ENCODE measurements at regions not wholly inside any gene's neighbourhood (a gene's known extent, or its start where the extent isn't known, plus 50 kb on each side); places are given as distances from the start of the nearest gene placed in this dataset.

- H3K9ac ChIP-seq (ENCODE audit: low read depth, low read length), result no peak overlapping the region
- H2AK5ac ChIP-seq (ENCODE audit: low read depth, low read length), result no peak overlapping the region; the same call in 1 of the 2 replicates
- no peak overlapping the region for H3K4me3 ChIP-seq (ENCODE audit: insufficient read depth, low read depth, low read length)
- no peaks in the 10 kb centered on the region for H3K79me1 ChIP-seq (ENCODE audit: low read depth in 1 of 2, low read length in 2 of 2)
- H3K36me3 ChIP-seq (ENCODE audit: control insufficient read depth, insufficient read depth, low read length), result no peaks in the 10 kb centered on the region
- dilution Hi-C loops (cut with HindIII; ENCODE audit: low sequenced_read_pairs, unreplicated experiment), result no loop called here
- peak overlapping the region; percentile 34; the same call in 1 of the 2 replicates for H3K18ac ChIP-seq (ENCODE audit: low read depth, low read length)
- 0 out of 2 replicates have a peak overlapping the region, but pooled peaks have one; percentile 18 for H3K23ac ChIP-seq (ENCODE audit: low read depth, low read length)
- peak overlapping the region; percentile 52; the same call in 1 of the 2 replicates for H3K14ac ChIP-seq (replicated peaks; ENCODE audit: low read depth, low read length)
- peaks cover 12% of the 10 kb centered on the region for H3K4me1 ChIP-seq (ENCODE audit: control insufficient read depth, insufficient read depth, low read length)
- H4K20me1 ChIP-seq (ENCODE audit: insufficient read depth, low read length), result no peaks in the 10 kb centered on the region
- 0 out of 4 replicates have a peak overlapping the region, but pooled peaks of 1 of the 2 experiments have one; percentile 40 for H4K8ac ChIP-seq (ENCODE audit: low read depth in 2 of 2, low read length in 2 of 2)
- ATAC-seq (ENCODE audit: low read depth) (peak; percentile 61), DNase-seq (peak; percentile 50)
- in situ Hi-C loops (cut with MboI; ENCODE audit: low sequenced_read_pairs), result loop anchor here (25.0 kb wide), 1 partner anchor 408 kb away; the partner anchor contains the start of gene KLF4
- H2AFZ ChIP-seq (replicated peaks; ENCODE audit: low read length, poor library complexity), result peak overlapping the region; percentile 58
- H3K27ac ChIP-seq (ENCODE audit: insufficient read depth, low read length), result peak overlapping the region; percentile 69; the same call in 1 of the 2 replicates
- H3K4me2 ChIP-seq (ENCODE audit: low read depth, low read length), result peak overlapping the region; percentile 18; the same call in 1 of the 2 replicates
- intact Hi-C loops (cut with micrococcal nuclease), result loop anchor here (2.0 to 10.0 kb wide), 2 partner anchors 407 to 549 kb away; partner anchors contain the start of gene KLF4
- no peaks in the 10 kb centered on the region for H3K27me3 ChIP-seq (ENCODE audit: control insufficient read depth, insufficient read depth, low read length)
- peak overlapping the region; percentile 22; the same call in 1 of the 2 replicates for H3K4ac ChIP-seq (ENCODE audit: low read depth, low read length)
- TF ChIP-seq CHD1 (IDR thresholded peaks at IDR 0.05; ENCODE audit: low read depth, low read length) (no peak), USF2 (IDR thresholded peaks at IDR 0.05; ENCODE audit: low read depth, low read length) (no peak), MAFK (IDR thresholded peaks at IDR 0.05; ENCODE audit: low read depth, low read length) (no peak), FOS (IDR thresholded peaks at IDR 0.05; ENCODE audit: low read depth, low read length) (no peak), RFX5 (IDR thresholded peaks at IDR 0.05; ENCODE audit: low read depth, low read length) (no peak), RAD21 (IDR thresholded peaks at IDR 0.05; ENCODE audit: low read length) (no peak), POLR2A (IDR thresholded peaks at IDR 0.05; ENCODE audit: low read depth, low read length) (no peak), NFE2L2 (IDR thresholded peaks at IDR 0.05; ENCODE audit: low read depth, low read length) (no peak), BHLHE40 (IDR thresholded peaks at IDR 0.05; ENCODE audit: low read depth, low read length) (no peak), RCOR1 (IDR thresholded peaks at IDR 0.05; ENCODE audit: insufficient replicate concordance, low read length) (no peak)
- 0% methylated on average over 1 of the region's 8 CpGs; no CpG with 5 or more reads in 1 of the 2 experiments for WGBS, 2 experiments (ENCODE audit: extremely low coverage in 2 of 2, insufficient read length in 1 of 2)
- H4K91ac ChIP-seq (ENCODE audit: insufficient read depth, low read depth, low read length), result peak overlapping the region; percentile 80; the same call in 1 of the 2 replicates
- H2BK5ac ChIP-seq (ENCODE audit: low read depth, low read length, poor library complexity, severe bottlenecking), result peak overlapping the region; percentile 43
- ChIA-PET CTCF (no interaction called here), POLR2A (ENCODE audit: unreplicated experiment) (no interaction called here)
- H3K9me1 ChIP-seq (ENCODE audit: insufficient read depth, low read length), result peaks cover 11% of the 10 kb centered on the region; the same call in 1 of the 2 replicates
- no peak overlapping the region for H2AK9ac ChIP-seq (replicated peaks; ENCODE audit: low read depth, low read length, poor library complexity)
- BruUV-seq (replicated peaks), result no TSS peak
- no peak overlapping the region for H2BK15ac ChIP-seq (ENCODE audit: low read depth, low read length)
- no peak overlapping the region for H3K56ac ChIP-seq (ENCODE audit: extremely low read depth, insufficient read depth, low read length)
- peak overlapping the region; percentile 8; the same call in 1 of the 2 replicates for H4K5ac ChIP-seq (ENCODE audit: low read depth, low read length)
- H2BK120ac ChIP-seq (ENCODE audit: low read depth, low read length), result peak overlapping the region; percentile 36
- H3K9me3 ChIP-seq (ENCODE audit: control insufficient read depth, insufficient read depth, low read length), result no peaks in the 10 kb centered on the region
- H2BK20ac ChIP-seq (ENCODE audit: low read depth, low read length), result peak overlapping the region; percentile 13
Measured at GRCh38 chr9:107895501-107896001, 406.0 kb upstream of the KLF4 start.
